KG1 (cell line): ENCODE measurements at regions not wholly inside any gene's neighbourhood (a gene's known extent, or its start where the extent isn't known, plus 50 kb on each side); places are given as distances from the start of the nearest gene placed in this dataset.

ENCODE experiments used
- DNase-seq: peaks from one replicate; lab custom pipeline; 2025; lab: John Stamatoyannopoulos, UW

- DNase-seq: no peak
These were observed 102.8 kb upstream of the RET start for GRCh38 chr10:42973870-42974692.

- DNase-seq: no peak
These were observed 102.2 kb upstream of the RET start for GRCh38 chr10:42974693-42975002.

- no peak for DNase-seq
These were observed 101.8 kb upstream of the RET start for GRCh38 chr10:42975005-42975493.

- DNase-seq: no peak
These were observed 101.1 kb upstream of the RET start for GRCh38 chr10:42975558-42976340.

GRCh38 chr10:42976351-42977031 is 100.4 kb upstream of the RET start:
- no peak for DNase-seq

GRCh38 chr10:42977032-42977416 is 99.8 kb upstream of the RET start:
- DNase-seq: no peak

- no peak for DNase-seq
These were observed 97.7 kb upstream of the RET start for GRCh38 chr10:42979181-42979580.

GRCh38 chr10:42979721-42980467 is 97.0 kb upstream of the RET start:
- DNase-seq: no peak

- DNase-seq: no peak
These were observed 96.1 kb upstream of the RET start for GRCh38 chr10:42980553-42981357.

GRCh38 chr10:42981358-42982236 is 95.3 kb upstream of the RET start:
- no peak for DNase-seq

GRCh38 chr10:42982891-42983506 is 93.9 kb upstream of the RET start:
- DNase-seq: no peak

- no peak for DNase-seq
These were observed 93.3 kb upstream of the RET start for GRCh38 chr10:42983591-42983990.

GRCh38 chr10:42984035-42984610 is 92.7 kb upstream of the RET start:
- no peak for DNase-seq

- DNase-seq: no peak
These were observed 92.0 kb upstream of the RET start for GRCh38 chr10:42984761-42985325.

- no peak for DNase-seq
These were observed 91.2 kb upstream of the RET start for GRCh38 chr10:42985436-42986316.

- DNase-seq: no peak
These were observed 90.2 kb upstream of the RET start for GRCh38 chr10:42986633-42987032.

- DNase-seq: no peak
These were observed 89.7 kb upstream of the RET start for GRCh38 chr10:42987121-42987541.

- no peak for DNase-seq
These were observed 89.3 kb upstream of the RET start for GRCh38 chr10:42987575-42987974.
